GM12873 (cell line): ENCODE measurements at regions not wholly inside any gene's neighbourhood (a gene's known extent, or its start where the extent isn't known, plus 50 kb on each side); places are given as distances from the start of the nearest gene placed in this dataset.

ENCODE experiments used
- CTCF ChIP-seq: IDR thresholded peaks from 2 replicates; pipeline ENCODE4 v1.5.1; 2012; ENCODE audit warnings: low read depth, mild to moderate bottlenecking, moderate library complexity, low read length, control low read depth; ENCODE audit not compliant: insufficient read depth; ENCODE audit errors: missing control alignments

DNA sequence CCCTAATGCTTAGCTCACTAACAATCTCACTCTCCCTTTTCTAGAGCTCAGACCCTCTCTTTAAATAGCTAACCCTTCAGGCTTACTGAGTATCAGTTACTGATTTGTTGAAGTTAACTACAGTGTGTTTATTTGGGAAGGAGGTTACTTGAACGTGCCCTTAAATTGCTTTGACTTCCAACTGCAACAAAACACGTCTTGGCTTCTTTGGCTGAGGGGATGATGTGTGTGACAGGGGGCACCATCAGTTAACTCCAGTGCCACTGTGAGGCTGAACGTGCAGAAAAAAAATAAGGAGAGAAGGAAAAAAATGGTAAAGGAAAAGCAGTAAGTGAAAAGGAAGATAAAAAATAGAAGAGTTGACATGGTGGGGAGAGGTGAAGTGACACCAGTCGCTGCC lies 75.1 kb upstream of the NRIP1 start:
- TF ChIP-seq CTCF: no peak

DNA sequence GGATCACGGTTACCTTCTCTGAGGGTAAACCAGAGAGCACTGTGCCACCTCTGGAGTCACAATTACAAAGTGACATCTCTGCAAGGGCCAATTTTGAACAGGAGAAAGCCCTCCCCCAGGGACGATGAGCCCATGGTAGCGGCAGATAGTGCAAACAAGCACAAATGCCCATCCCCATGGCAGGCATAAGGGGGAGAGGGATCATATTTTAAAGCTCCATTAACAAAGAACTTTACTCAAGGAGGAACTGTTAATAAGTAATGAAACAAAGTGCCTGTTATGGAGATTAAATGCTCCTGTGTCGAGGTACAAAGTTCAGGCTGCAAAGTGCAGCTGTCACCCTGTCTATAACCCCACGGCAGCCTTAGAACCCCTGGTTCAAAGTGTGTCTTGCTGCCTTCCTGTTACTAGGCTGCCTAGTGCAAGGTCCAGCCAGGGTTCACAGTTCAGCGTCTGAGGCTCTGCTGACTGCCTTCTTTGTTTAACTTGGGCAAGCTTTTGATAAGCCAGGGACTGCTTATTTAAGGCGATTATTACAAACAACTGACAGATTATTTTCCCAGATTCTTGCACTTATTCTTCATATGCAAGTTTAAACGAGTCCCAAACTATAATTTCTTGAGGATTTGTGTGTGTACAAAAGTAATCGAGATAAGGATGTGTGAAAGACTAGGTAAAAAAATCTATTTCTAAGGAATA lies 75.7 kb upstream of the NRIP1 start:
- TF ChIP-seq CTCF: no peak

- TF ChIP-seq CTCF: no peak
Measured at GRCh38 chr21:15141261-15141970, 76.6 kb upstream of the NRIP1 start.

GRCh38 chr21:15144026-15144425 lies 79.2 kb upstream of the NRIP1 start:
- no peak for TF ChIP-seq CTCF

- TF ChIP-seq CTCF: no peak
Measured at GRCh38 chr21:15148437-15148836, 83.6 kb upstream of the NRIP1 start.

DNA sequence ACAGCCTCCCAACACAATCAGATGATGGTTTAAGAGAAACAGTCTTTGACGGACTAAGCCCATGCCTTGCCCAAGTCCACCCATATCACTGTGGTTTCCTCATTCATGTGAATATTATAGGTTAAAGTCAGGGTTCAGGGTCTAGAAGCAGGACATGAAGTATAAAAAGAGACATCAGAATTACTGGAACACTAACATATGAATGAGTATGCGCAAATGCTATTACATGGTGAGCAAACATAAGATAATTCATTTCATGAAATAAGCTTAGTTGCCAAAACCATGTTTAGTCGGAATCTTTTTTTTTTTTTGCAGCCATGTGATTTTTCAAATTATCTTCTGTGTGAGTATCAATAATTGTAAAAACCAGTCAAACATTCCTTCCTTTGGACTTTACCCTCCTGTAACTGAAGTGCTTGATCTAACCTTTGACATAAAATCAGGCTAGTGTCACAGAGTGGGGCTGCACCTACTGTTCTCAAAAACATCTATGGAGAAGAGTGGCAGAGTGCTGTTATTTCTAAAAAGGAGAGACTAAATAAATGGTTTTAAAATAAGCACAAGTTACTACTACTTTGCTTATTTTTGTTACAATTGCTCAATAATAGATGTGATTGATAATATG lies 84.9 kb upstream of the NRIP1 start:
- TF ChIP-seq CTCF: no peak

DNA sequence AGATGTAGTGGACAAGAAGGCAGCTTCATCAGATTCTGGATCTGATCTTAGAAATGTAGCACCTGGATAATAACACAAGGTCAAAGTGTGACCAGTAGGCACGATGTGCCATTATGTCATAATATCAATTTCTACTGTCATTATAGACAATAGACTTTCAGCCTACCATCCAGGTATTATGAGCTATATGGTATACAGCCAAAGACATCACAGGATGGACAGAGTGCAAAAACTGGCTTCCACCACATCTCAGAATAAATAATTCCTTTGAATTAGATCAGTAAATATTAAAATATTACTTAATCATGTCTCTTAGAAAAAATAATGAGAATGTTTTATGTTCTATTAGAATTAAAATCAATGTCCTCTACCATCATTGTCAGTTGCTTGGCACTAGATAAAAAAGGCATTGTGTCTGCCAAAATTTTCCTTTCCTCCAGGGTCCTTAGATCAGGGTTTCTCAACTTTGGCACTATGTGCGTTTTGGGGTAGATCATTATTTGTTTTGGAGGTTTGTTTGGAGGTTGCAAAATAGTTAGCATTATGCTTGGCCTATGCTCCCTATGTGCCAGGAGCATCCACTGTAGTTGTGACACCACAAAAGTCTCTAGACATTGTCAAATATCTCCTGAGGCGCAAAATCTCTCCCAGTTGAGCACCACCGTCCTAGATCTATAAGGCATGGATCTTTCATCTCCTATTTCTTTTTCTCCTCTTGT lies 86.7 kb upstream of the NRIP1 start:
- TF ChIP-seq CTCF: no peak
